ENCODE measurements at regions not wholly inside any gene's neighbourhood (a gene's known extent, or its start where the extent isn't known, plus 50 kb on each side); places are given as distances from the start of the nearest gene placed in this dataset.

DNA sequence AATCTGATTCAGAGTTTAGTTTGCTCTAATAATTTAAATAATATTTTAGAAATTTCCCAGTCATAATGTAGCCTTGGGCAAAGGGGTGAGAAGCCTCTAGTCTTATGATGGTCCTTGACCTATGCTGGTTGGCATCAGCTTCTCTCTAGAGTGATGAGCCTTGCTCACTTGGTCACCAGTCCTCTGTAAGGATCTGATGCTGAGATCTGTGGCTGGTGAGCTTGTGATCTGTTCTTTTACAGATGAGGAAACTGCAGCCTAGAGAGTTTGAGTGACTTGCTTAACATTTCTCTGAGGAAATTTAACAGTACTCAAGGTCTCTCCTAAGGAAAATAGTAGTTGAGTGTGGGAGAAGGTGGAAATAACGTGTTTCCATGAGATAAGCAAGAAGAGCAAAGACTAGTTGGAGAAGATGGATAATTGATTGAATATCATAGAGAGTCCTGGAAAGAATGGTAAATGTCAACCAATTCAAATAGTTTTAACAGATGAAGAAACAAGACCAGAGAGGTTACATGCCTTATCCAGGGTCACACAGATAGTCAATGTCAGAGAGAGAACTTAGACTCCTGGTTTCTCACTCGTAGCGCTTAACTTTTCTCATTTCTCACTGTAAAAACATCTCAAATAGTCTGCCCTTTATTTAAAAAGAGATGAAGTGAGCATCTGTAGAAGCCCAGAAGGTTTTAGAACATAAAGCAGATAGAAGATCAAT is 89.7 kb upstream of the ETV6 start:
- no peaks in the 10 kb centered on the region for H3K9me3 ChIP-seq (replicated peaks; ENCODE audit: control insufficient read depth, insufficient read depth, low read length)
- H2AFZ ChIP-seq (ENCODE audit: low read depth, low read length): no peak overlapping the region
- TF ChIP-seq POLR2AphosphoS5 (IDR thresholded peaks at IDR 0.05; ENCODE audit: insufficient read depth, low read depth, low read length) (no peak), MYC (IDR thresholded peaks at IDR 0.05; ENCODE audit: low read depth, low read length) (no peak), GATA2 (IDR thresholded peaks at IDR 0.05; ENCODE audit: insufficient read depth, insufficient read length, low read depth, low read length) (no peak), JUN (IDR thresholded peaks at IDR 0.05; ENCODE audit: borderline replicate concordance, insufficient read depth, insufficient read length, low read depth) (no peak), POLR2A (IDR thresholded peaks at IDR 0.05; ENCODE audit: low read depth, low read length) (no peak), EZH2 (IDR thresholded peaks at IDR 0.05; ENCODE audit: borderline replicate concordance, low read depth, low read length, severe bottlenecking) (no peak), FOS (IDR thresholded peaks at IDR 0.05; ENCODE audit: borderline replicate concordance, insufficient read depth, low read length) (no peak)
- TF ChIP-seq, protein P1, sequence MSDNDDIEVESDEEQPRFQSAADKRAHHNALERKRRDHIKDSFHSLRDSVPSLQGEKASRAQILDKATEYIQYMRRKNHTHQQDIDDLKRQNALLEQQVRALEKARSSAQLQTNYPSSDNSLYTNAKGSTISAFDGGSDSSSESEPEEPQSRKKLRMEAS (IDR thresholded peaks at IDR 0.05; ENCODE audit: insufficient read depth, insufficient read length): no peak
- TF ChIP-seq, protein P2, sequence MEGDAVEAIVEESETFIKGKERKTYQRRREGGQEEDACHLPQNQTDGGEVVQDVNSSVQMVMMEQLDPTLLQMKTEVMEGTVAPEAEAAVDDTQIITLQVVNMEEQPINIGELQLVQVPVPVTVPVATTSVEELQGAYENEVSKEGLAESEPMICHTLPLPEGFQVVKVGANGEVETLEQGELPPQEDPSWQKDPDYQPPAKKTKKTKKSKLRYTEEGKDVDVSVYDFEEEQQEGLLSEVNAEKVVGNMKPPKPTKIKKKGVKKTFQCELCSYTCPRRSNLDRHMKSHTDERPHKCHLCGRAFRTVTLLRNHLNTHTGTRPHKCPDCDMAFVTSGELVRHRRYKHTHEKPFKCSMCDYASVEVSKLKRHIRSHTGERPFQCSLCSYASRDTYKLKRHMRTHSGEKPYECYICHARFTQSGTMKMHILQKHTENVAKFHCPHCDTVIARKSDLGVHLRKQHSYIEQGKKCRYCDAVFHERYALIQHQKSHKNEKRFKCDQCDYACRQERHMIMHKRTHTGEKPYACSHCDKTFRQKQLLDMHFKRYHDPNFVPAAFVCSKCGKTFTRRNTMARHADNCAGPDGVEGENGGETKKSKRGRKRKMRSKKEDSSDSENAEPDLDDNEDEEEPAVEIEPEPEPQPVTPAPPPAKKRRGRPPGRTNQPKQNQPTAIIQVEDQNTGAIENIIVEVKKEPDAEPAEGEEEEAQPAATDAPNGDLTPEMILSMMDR (IDR thresholded peaks at IDR 0.05; ENCODE audit: extremely low read depth in 1 of 2, insufficient read depth in 1 of 2, low read depth in 1 of 2, low read length in 2 of 2): no peak
- CTCF ChIA-PET: interaction anchor here (0.6 to 1.3 kb wide), 2 partner anchors 14 to 473 kb away, joined by 3 to 4 read pairs; no protein-coding TSS in a partner anchor
- no peak overlapping the region for H3K4me2 ChIP-seq (ENCODE audit: insufficient read depth, low read length)
- no peak for FAIRE-seq
- POLR2A ChIA-PET: no interaction called here
- dilution Hi-C loops (cut with MboI; ENCODE audit: extremely low pct_ligation_motif_present, low sequenced_read_pairs): no loop called here
- no peak for DNase-seq (ENCODE audit: low read depth, low spot score)
- intact Hi-C loops (cut with micrococcal nuclease): no loop called here
- no peak overlapping the region for H3K9ac ChIP-seq (replicated peaks; ENCODE audit: extremely low read depth, insufficient read depth, low read length)
- no peaks in the 10 kb centered on the region for H3K9me1 ChIP-seq (replicated peaks; ENCODE audit: control insufficient read depth, extremely low read depth, insufficient read depth, low read length)
- H3K79me2 ChIP-seq (ENCODE audit: control insufficient read depth, insufficient read depth, low read length): no peaks in the 10 kb centered on the region
- no peaks in the 10 kb centered on the region for H4K20me1 ChIP-seq (replicated peaks; ENCODE audit: control insufficient read depth, extremely low read depth, insufficient read depth, low read length)
- no peak overlapping the region for H3K27ac ChIP-seq (ENCODE audit: insufficient read depth, low read depth, low read length)
- peaks cover 38 to 43% of the 10 kb centered on the region in 2 experiments for H3K27me3 ChIP-seq (ENCODE audit: control insufficient read depth in 2 of 2, insufficient read depth in 2 of 2, low read length in 2 of 2)
- no peak overlapping the region for H3K4me3 ChIP-seq (replicated peaks in 1 of 3; ENCODE audit: insufficient read depth in 1 of 3, low read depth in 1 of 3, low read length in 3 of 3)
- H3K36me3 ChIP-seq (ENCODE audit: control insufficient read depth in 2 of 2, extremely low read depth in 1 of 2, insufficient read depth in 2 of 2, low read length in 2 of 2): no peaks in the 10 kb centered on the region
- no TSS peak for BruUV-seq (replicated peaks)
- H3K4me1 ChIP-seq (ENCODE audit: control insufficient read depth, extremely low read depth, insufficient read depth, low read length): no peaks in the 10 kb centered on the region

Measured in endothelial cell of umbilical vein (primary cell).